Mammary epithelial cell (primary cell): ENCODE measurements at regions not wholly inside any gene's neighbourhood (a gene's known extent, or its start where the extent isn't known, plus 50 kb on each side); places are given as distances from the start of the nearest gene placed in this dataset.

Experiments
- CTCF ChIP-seq, 2 donors: IDR thresholded peaks in 1 of 2; conservative IDR thresholded peaks in 1 of 2; 2 replicates each; pipeline ENCODE4 v1.5.1; 2011 to 2012; ENCODE audit warnings: inconsistent platforms in 2 of 2, low read length in 2 of 2, mild to moderate bottlenecking in 2 of 2, control low read depth in 1 of 2, low read depth in 1 of 2; ENCODE audit not compliant: insufficient read depth in 1 of 2; ENCODE audit errors: extremely low read depth in 1 of 2
- EZH2 ChIP-seq: IDR thresholded peaks from 2 replicates; pipeline ENCODE4 v1.6.1; 2012; ENCODE audit warnings: low read length, inconsistent platforms, borderline replicate concordance

GRCh38 chr20:16885746-16886145 lies 137.6 kb downstream of the OTOR start:
- TF ChIP-seq CTCF (conservative IDR thresholded peaks at IDR 0.05 in 1 of 2, IDR thresholded peaks at IDR 0.05 in 1 of 2; ENCODE audit: extremely low read depth in 1 of 2, insufficient read depth in 1 of 2, low read depth in 1 of 2, low read length in 2 of 2) (no peak), EZH2 (no peak)
